SK-N-SH treated with all-trans-retinoic acid at 6 μM for 48 hours (cell line): ENCODE measurements at regions not wholly inside any gene's neighbourhood (a gene's known extent, or its start where the extent isn't known, plus 50 kb on each side); places are given as distances from the start of the nearest gene placed in this dataset.
"Not testable (repeated sequence)": the region's sequence is repeated elsewhere in the genome, so short reads cannot be mapped to it uniquely, and the experiment has no call there.

Experiments
- ATAC-seq: fragments of 200-7000 bp; cut with Tn5 transposase; 3 replicates; pipeline ENCODE4 v1.9.1; 2020; ENCODE audit warnings: mild to moderate bottlenecking, moderate library complexity
- ARNTL ChIP-seq: fragments of 450-650 bp; formaldehyde crosslinking; IDR thresholded peaks from 2 replicates; pipeline ENCODE4 v1.5.0; 2020; ENCODE audit warnings: low read depth, mild to moderate bottlenecking, moderate library complexity, borderline replicate concordance
- BACH2 ChIP-seq: fragments of 250-450 bp; sonication (Bioruptor Pico); IDR thresholded peaks from 2 replicates; pipeline ENCODE4 v1.9.0; 2021; ENCODE audit warnings: mild to moderate bottlenecking, borderline replicate concordance
- CSDC2 ChIP-seq: fragments of 250-450 bp; sonication (Bioruptor Pico); IDR thresholded peaks from 2 replicates; pipeline ENCODE4 v1.5.0; 2020; ENCODE audit warnings: mild to moderate bottlenecking, moderate library complexity
- CSRNP3 ChIP-seq: fragments of 250-450 bp; sonication (Bioruptor Pico); IDR thresholded peaks from 2 replicates; pipeline ENCODE4 v1.5.1; 2021; ENCODE audit warnings: mild to moderate bottlenecking, moderate library complexity
- GLIS3 ChIP-seq: fragments of 250-450 bp; sonication (Bioruptor Pico); IDR thresholded peaks from 2 replicates; pipeline ENCODE4 v1.5.0; 2020; ENCODE audit warnings: mild to moderate bottlenecking, moderate library complexity
- ISL1 ChIP-seq: fragments of 250-450 bp; sonication (Bioruptor Pico); IDR thresholded peaks from 2 replicates; pipeline ENCODE4 v2.1.2; 2022; ENCODE audit warnings: mild to moderate bottlenecking, moderate library complexity
- OSR1 ChIP-seq: fragments of 250-450 bp; sonication (Bioruptor Pico); IDR thresholded peaks from 2 replicates; pipeline ENCODE4 v1.8.0; 2022; ENCODE audit warnings: moderate library complexity, mild to moderate bottlenecking, inconsistent platforms
- PATZ1 ChIP-seq: fragments of 250-450 bp; sonication (Bioruptor Pico); IDR thresholded peaks from 2 replicates; pipeline ENCODE4 v1.8.0; 2020; ENCODE audit warnings: mild to moderate bottlenecking, moderate library complexity, borderline replicate concordance
- PPARA ChIP-seq: fragments of 250-450 bp; sonication (Bioruptor Pico); IDR thresholded peaks from 2 replicates; pipeline ENCODE4 v1.5.0; 2020; ENCODE audit warnings: mild to moderate bottlenecking, borderline replicate concordance
- RARB ChIP-seq: fragments of 250-450 bp; sonication (Bioruptor Pico); IDR thresholded peaks from 2 replicates; pipeline ENCODE4 v1.8.0; 2021; ENCODE audit warnings: mild to moderate bottlenecking, moderate library complexity
- SNAI2 ChIP-seq: fragments of 250-450 bp; sonication (Bioruptor Pico); IDR thresholded peaks from 2 replicates; pipeline ENCODE4 v1.5.0; 2020; ENCODE audit warnings: mild to moderate bottlenecking, moderate library complexity
- TOX ChIP-seq: fragments of 250-450 bp; sonication (Bioruptor Pico); IDR thresholded peaks from 2 replicates; pipeline ENCODE4 v1.8.0; 2021; ENCODE audit warnings: mild to moderate bottlenecking, moderate library complexity, borderline replicate concordance
- TSHZ2 ChIP-seq: fragments of 250-450 bp; sonication (Bioruptor Pico); IDR thresholded peaks from 2 replicates; pipeline ENCODE4 v1.5.0; 2020; ENCODE audit warnings: mild to moderate bottlenecking, moderate library complexity
- ZC3H10 ChIP-seq: fragments of 250-450 bp; sonication (Bioruptor Pico); IDR thresholded peaks from 2 replicates; pipeline ENCODE4 v1.5.1; 2021; ENCODE audit warnings: mild to moderate bottlenecking, moderate library complexity
- ZFP3 ChIP-seq: fragments of 250-450 bp; sonication (Bioruptor Pico); IDR thresholded peaks from 2 replicates; pipeline ENCODE4 v1.5.0; 2020; ENCODE audit warnings: mild to moderate bottlenecking, moderate library complexity
- ZFP30 ChIP-seq: fragments of 450-650 bp; formaldehyde crosslinking; IDR thresholded peaks from 2 replicates; pipeline ENCODE4 v1.5.0; 2022; ENCODE audit warnings: mild to moderate bottlenecking, moderate library complexity
- ZNF565 ChIP-seq: fragments of 450-650 bp; formaldehyde crosslinking; conservative IDR thresholded peaks from 2 replicates; pipeline ENCODE4 v1.5.0; 2020; ENCODE audit warnings: low read depth, mild to moderate bottlenecking, moderate library complexity
- ZNF70 ChIP-seq: fragments of 450-650 bp; formaldehyde crosslinking; IDR thresholded peaks from 2 replicates; pipeline ENCODE4 v1.5.0; 2020; ENCODE audit warnings: mild to moderate bottlenecking, moderate library complexity
- TF ChIP-seq, protein P1 (sequence below): fragments of 250-450 bp; sonication (Bioruptor Pico); IDR thresholded peaks from 2 replicates; pipeline ENCODE4 v1.8.0; 2021; ENCODE audit warnings: low read depth, mild to moderate bottlenecking, moderate library complexity, borderline replicate concordance

DNA sequence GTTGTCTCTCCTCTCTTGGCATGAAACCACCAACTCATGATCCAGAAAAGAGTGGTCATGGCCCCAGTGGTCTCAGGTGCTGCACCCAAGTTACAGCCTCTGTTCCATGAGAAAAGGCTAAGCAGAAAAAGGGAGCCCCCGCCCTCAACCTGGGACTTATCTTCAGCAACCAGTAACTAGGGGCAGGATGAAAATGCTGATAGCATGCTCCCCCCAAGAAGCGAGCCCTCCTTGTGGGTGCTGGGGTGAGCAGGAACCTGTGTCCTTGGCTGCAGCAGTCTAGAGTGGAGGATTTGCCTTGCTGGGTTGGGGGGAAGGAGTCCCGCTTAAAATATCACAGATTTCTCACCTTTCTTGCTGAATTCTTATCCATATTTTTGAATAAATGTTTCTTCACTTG, 490.0 kb downstream of the SUCLG1 start:
- no peak for ATAC-seq
- TF ChIP-seq ZFP3 (CRISPR knock-in tag) (no peak), ZC3H10 (CRISPR knock-in tag) (no peak), TSHZ2 (CRISPR knock-in tag) (no peak), ZFP30 (CRISPR knock-in tag) (no peak), SNAI2 (CRISPR knock-in tag) (no peak), ZNF70 (no peak)
- TF ChIP-seq, protein P1, sequence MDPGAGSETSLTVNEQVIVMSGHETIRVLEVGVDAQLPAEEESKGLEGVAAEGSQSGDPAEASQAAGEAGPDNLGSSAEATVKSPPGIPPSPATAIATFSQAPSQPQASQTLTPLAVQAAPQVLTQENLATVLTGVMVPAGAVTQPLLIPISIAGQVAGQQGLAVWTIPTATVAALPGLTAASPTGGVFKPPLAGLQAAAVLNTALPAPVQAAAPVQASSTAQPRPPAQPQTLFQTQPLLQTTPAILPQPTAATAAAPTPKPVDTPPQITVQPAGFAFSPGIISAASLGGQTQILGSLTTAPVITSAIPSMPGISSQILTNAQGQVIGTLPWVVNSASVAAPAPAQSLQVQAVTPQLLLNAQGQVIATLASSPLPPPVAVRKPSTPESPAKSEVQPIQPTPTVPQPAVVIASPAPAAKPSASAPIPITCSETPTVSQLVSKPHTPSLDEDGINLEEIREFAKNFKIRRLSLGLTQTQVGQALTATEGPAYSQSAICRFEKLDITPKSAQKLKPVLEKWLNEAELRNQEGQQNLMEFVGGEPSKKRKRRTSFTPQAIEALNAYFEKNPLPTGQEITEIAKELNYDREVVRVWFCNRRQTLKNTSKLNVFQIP (CRISPR knock-in tag) = no peak
- TF ChIP-seq, all 23 proteins: peak for 0

GRCh38 chr2:83967854-83968253, 491.2 kb downstream of the SUCLG1 start:
- TF ChIP-seq GLIS3 (CRISPR knock-in tag) = no peak
- no peak for TF ChIP-seq ARNTL (CRISPR knock-in tag)
- no peak for TF ChIP-seq ZNF70
- no peak for TF ChIP-seq ISL1 (CRISPR knock-in tag)
- TF ChIP-seq TOX (CRISPR knock-in tag) = no peak
- TF ChIP-seq OSR1 = no peak
- no peak for TF ChIP-seq ZNF565 (CRISPR knock-in tag)
- ATAC-seq = no peak

DNA sequence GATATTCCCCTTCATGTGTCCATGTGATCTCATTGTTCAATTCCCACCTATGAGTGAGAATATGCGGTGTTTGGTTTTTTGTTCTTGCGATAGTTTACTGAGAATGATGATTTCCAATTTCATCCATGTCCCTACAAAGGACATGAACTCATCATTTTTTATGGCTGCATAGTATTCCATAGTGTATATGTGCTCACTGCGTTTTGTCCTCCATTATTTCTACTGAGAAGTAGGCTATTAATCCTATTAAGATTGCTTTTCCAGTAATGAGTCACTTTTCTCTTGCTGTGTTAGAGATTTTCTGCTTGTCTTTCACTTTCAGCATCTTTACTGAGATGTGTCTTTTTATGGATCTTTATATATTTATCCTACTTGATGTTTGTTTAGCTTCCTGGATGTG, 492.1 kb downstream of the SUCLG1 start:
- not testable (repeated sequence) for ATAC-seq

GRCh38 chr2:83961512-83961911, 497.6 kb downstream of the SUCLG1 start:
- ATAC-seq = no peak
- TF ChIP-seq OSR1 (no peak), CSRNP3 (no peak), PATZ1 (CRISPR knock-in tag) (no peak), RARB (CRISPR knock-in tag) (no peak), ZNF565 (CRISPR knock-in tag) (no peak), CSDC2 (CRISPR knock-in tag) (no peak), TOX (CRISPR knock-in tag) (no peak)

DNA sequence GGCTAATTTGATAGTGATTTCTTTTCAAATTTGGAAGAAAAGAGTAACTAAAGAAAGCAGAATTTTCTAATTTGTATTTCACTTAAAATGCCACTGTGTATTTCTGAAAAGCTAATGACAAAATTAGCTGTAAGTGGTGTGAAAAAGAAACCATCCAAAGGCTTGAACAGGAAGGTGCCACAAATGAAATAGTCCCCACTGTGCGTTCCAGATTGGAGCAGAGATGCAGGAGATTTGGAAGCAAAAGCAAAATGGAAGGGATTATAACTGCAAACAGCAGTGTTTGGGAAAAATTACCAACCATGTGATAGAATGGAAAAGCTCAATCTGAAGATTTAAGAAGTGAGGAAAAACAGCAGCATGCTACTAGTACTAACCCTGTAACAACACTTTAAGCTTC, 498.7 kb downstream of the SUCLG1 start:
- ATAC-seq = no peak
- TF ChIP-seq PPARA (CRISPR knock-in tag) = no peak
- TF ChIP-seq ISL1 (CRISPR knock-in tag) = no peak
- TF ChIP-seq ARNTL (CRISPR knock-in tag) = no peak
- TF ChIP-seq GLIS3 (CRISPR knock-in tag) = no peak
- no peak for TF ChIP-seq SNAI2 (CRISPR knock-in tag)

GRCh38 chr2:83959266-83959665, 499.8 kb downstream of the SUCLG1 start:
- TF ChIP-seq BACH2 (CRISPR knock-in tag) (no peak), ZNF565 (CRISPR knock-in tag) (no peak), OSR1 (no peak), RARB (CRISPR knock-in tag) (no peak), TSHZ2 (CRISPR knock-in tag) (no peak), CSRNP3 (no peak)
- ATAC-seq = no peak
